Suprapubic skin (tissue), 3 donors: ENCODE measurements at regions not wholly inside any gene's neighbourhood (a gene's known extent, or its start where the extent isn't known, plus 50 kb on each side); places are given as distances from the start of the nearest gene placed in this dataset.

Experiments used
- EP300 ChIP-seq: sonication (generic); formaldehyde crosslinking; IDR thresholded peaks from one replicate; pipeline ENCODE4 v1.6.1; 2017; ENCODE audit warnings: antibody characterized with exemption
- POLR2A ChIP-seq, 2 donors: fragments of 450-650 bp; IDR thresholded peaks; one replicate each; pipeline ENCODE4 v1.6.1; 2017; ENCODE audit warnings: antibody characterized with exemption in 2 of 2, mild to moderate bottlenecking in 2 of 2, moderate library complexity in 2 of 2
- TF ChIP-seq, protein P1 (sequence below), 2 donors: fragments of 200-600 bp in 1 of 2; fragments of 450-650 bp in 1 of 2; sonication (generic) in 1 of 2; IDR thresholded peaks; one replicate each; pipeline ENCODE4 v1.5.1; 2016 to 2019; ENCODE audit warnings: antibody characterized with exemption in 2 of 2, mild to moderate bottlenecking in 1 of 2, moderate library complexity in 1 of 2

DNA sequence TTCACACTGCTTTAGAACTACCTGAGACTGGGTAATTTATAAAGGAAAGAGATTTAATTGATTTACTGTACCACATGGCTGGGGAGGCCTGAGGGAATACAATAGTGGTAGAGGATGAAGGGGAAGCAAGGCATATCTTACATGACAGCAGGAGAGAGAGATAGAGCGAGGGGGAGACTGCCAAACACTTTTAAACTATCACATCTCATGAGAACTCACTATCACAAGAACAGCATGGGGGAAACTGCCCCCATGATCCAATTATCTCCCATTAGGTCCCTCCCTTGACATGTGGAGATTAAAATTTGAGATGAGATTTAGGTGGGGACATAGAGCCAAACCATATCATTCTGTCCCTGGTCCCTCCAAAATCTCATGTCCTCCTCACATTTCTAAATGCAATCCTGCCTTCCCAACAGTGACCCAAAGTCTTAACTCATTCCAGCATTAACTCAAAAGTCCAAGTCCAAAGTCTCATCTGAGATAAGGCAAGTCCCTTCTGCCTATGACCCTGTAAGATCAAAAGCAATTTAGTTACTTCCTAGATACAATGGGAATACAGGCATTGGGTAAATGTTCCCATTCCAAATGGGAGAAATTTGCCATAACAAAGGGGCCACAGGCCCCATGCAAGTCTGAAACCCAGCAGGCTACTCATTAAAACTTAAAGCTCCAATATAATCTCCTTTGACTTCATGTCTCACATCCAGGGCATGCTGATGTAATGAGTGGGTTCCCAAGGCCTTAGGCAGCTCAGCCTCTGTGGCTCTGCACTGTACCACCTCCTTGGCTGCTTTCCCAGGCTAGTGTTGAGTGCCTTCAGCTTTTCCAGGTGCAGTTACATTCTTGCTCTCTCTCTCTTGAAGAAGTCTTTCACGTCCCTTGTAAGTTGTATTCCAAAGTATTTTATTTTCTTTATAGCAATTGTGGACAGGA, 481.7 kb upstream of the TGFBR2 start:
- TF ChIP-seq, protein P1, sequence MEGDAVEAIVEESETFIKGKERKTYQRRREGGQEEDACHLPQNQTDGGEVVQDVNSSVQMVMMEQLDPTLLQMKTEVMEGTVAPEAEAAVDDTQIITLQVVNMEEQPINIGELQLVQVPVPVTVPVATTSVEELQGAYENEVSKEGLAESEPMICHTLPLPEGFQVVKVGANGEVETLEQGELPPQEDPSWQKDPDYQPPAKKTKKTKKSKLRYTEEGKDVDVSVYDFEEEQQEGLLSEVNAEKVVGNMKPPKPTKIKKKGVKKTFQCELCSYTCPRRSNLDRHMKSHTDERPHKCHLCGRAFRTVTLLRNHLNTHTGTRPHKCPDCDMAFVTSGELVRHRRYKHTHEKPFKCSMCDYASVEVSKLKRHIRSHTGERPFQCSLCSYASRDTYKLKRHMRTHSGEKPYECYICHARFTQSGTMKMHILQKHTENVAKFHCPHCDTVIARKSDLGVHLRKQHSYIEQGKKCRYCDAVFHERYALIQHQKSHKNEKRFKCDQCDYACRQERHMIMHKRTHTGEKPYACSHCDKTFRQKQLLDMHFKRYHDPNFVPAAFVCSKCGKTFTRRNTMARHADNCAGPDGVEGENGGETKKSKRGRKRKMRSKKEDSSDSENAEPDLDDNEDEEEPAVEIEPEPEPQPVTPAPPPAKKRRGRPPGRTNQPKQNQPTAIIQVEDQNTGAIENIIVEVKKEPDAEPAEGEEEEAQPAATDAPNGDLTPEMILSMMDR (IDR thresholded peaks at IDR 0.05): no peak
- TF ChIP-seq POLR2A (IDR thresholded peaks at IDR 0.05) (no peak), EP300 (no peak)
